Activated naive CD4-positive, alpha-beta T cell (primary cell): ENCODE measurements at regions not wholly inside any gene's neighbourhood (a gene's known extent, or its start where the extent isn't known, plus 50 kb on each side); places are given as distances from the start of the nearest gene placed in this dataset.
"Not testable (repeated sequence)": the region's sequence is repeated elsewhere in the genome, so short reads cannot be mapped to it uniquely, and the experiment has no call there.

Experiments used
- DNase-seq, 4 experiments: peaks; one replicate each; lab custom pipeline; 2025; lab: John Stamatoyannopoulos, UW

GRCh38 chr21:33993286-33994231 lies 78.0 kb upstream of the ATP5PO start:
- DNase-seq, result no peak

GRCh38 chr21:33992412-33992811 lies 76.8 kb upstream of the ATP5PO start:
- DNase-seq, result not testable (repeated sequence)

GRCh38 chr21:33991133-33991532 lies 75.5 kb upstream of the ATP5PO start:
- no peak for DNase-seq

GRCh38 chr21:33989440-33989839 lies 73.8 kb upstream of the ATP5PO start:
- no peak for DNase-seq

GRCh38 chr21:33988237-33989017 lies 72.8 kb upstream of the ATP5PO start:
- DNase-seq, result no peak

- no peak for DNase-seq
Observed at GRCh38 chr21:33987461-33987860, 71.9 kb upstream of the ATP5PO start.

- DNase-seq, result no peak
Observed at GRCh38 chr21:33985117-33986050, 69.8 kb upstream of the ATP5PO start.

- DNase-seq, result no peak
Observed at GRCh38 chr21:33984021-33984481, 68.4 kb upstream of the ATP5PO start.

- no peak for DNase-seq
Observed at GRCh38 chr21:33981391-33982101, 65.9 kb upstream of the ATP5PO start.

- DNase-seq, result no peak
Observed at GRCh38 chr21:33980276-33980916, 64.8 kb upstream of the ATP5PO start.

- DNase-seq, result no peak
Observed at GRCh38 chr21:33978585-33978984, 63.0 kb upstream of the ATP5PO start.

GRCh38 chr21:33977721-33978369 lies 62.2 kb upstream of the ATP5PO start:
- no peak for DNase-seq

- DNase-seq, result no peak
Observed at GRCh38 chr21:33977017-33977720, 61.6 kb upstream of the ATP5PO start.

- DNase-seq, result peak in 1 of 4 experiments; percentile 37
Observed at GRCh38 chr21:33976082-33977016, 60.7 kb upstream of the ATP5PO start.

- peak in 1 of 4 experiments; percentile 13 for DNase-seq
Observed at GRCh38 chr21:33975548-33976081, 60.0 kb upstream of the ATP5PO start.

GRCh38 chr21:33974513-33975468 lies 59.2 kb upstream of the ATP5PO start:
- DNase-seq, result no peak

- DNase-seq, result no peak
Observed at GRCh38 chr21:33973268-33973667, 57.7 kb upstream of the ATP5PO start.
